A549 (cell line): ENCODE measurements at regions not wholly inside any gene's neighbourhood (a gene's known extent, or its start where the extent isn't known, plus 50 kb on each side); places are given as distances from the start of the nearest gene placed in this dataset.

Experiments
- ATAC-seq, 2 experiments: fragments of 200-7000 bp in 1 of 2; fragments of >200 bp in 1 of 2; cut with Nextera tagmentation in 1 of 2; cut with Tn5 transposase in 1 of 2; 3 replicates each; pipeline versions ENCODE4 v1.8.0 to v1.9.1; 2018 to 2020; ENCODE audit warnings: mild to moderate bottlenecking in 1 of 2, moderate library complexity in 1 of 2
- CTCF ChIA-PET: fragments of 300-600 bp; sonication (Branson Sonifier 250); formaldehyde crosslinking; extraction: SDS; loops from one replicate; lab custom pipeline; 2021; ENCODE audit warnings: antibody characterized with exemption, inconsistent platforms; lab: Yijun Ruan, JAX
- POLR2A ChIA-PET: fragments of 350-600 bp; formaldehyde crosslinking; extraction: SDS; loops from one replicate; lab custom pipeline; 2021; ENCODE audit warnings: antibody characterized with exemption, inconsistent platforms; lab: Yijun Ruan, JAX
- DNase-seq, 2 experiments: peaks; one replicate each; pipeline versions ENCODE4 v3.0.0 to v3.0.0-alpha.2; 2011 to 2016; ENCODE audit warnings: low read depth in 1 of 2, low spot score in 1 of 2
- FAIRE-seq: peaks from 2 replicates; lab custom pipeline; 2011; peaks lifted over from hg19 to GRCh38; lab: Jason Lieb, UNC
- H3K27ac ChIP-seq, 2 experiments: fragments of >200 bp; sonication (Bioruptor Twin); formaldehyde crosslinking; 3 replicates each; pipeline ENCODE4 v1.5.1; 2016 to 2017
- H3K4me1 ChIP-seq: fragments of >200 bp; sonication (Bioruptor Twin); formaldehyde crosslinking; 3 replicates; pipeline ENCODE4 v1.6.1; 2016
- H3K4me2 ChIP-seq: fragments of >200 bp; sonication (Bioruptor Twin); formaldehyde crosslinking; 3 replicates; pipeline ENCODE4 v1.6.1; 2016
- H3K4me3 ChIP-seq: fragments of >200 bp; sonication (Bioruptor Twin); formaldehyde crosslinking; 3 replicates; pipeline ENCODE4 v1.5.1; 2016
- H3K9me3 ChIP-seq: fragments of >200 bp; sonication (Bioruptor Twin); formaldehyde crosslinking; 3 replicates; pipeline ENCODE4 v1.6.1; 2016
- ATOH8 ChIP-seq: fragments of 250-450 bp; sonication (Bioruptor Pico); IDR thresholded peaks from 2 replicates; pipeline ENCODE4 v1.5.0; 2020; ENCODE audit warnings: low read depth, mild to moderate bottlenecking, moderate library complexity
- BHLHE40 ChIP-seq: IDR thresholded peaks from 2 replicates; pipeline ENCODE4 v1.6.1; 2012; ENCODE audit warnings: low read depth, low read length, inconsistent platforms
- CBX2 ChIP-seq: fragments of 200-600 bp; sonication (generic); IDR thresholded peaks from 2 replicates; pipeline ENCODE4 v1.6.1; 2016; ENCODE audit warnings: low read depth, mild to moderate bottlenecking, borderline replicate concordance
- CHD2 ChIP-seq: fragments of 150-350 bp; IDR thresholded peaks from 2 replicates; pipeline ENCODE4 v1.6.1; 2014; ENCODE audit warnings: low read length; ENCODE audit not compliant: partially characterized antibody
- CHD4 ChIP-seq: fragments of 200-600 bp; sonication (generic); IDR thresholded peaks from 2 replicates; pipeline ENCODE4 v1.6.1; 2016; ENCODE audit warnings: antibody characterized with exemption, mild to moderate bottlenecking, borderline replicate concordance
- EHF ChIP-seq: fragments of 250-450 bp; sonication (Bioruptor Pico); IDR thresholded peaks from 2 replicates; pipeline ENCODE4 v1.5.0; 2020; ENCODE audit warnings: mild to moderate bottlenecking
- FOSB ChIP-seq: fragments of 250-450 bp; sonication (Bioruptor Pico); IDR thresholded peaks from 2 replicates; pipeline ENCODE4 v1.5.0; 2020; ENCODE audit warnings: mild to moderate bottlenecking, moderate library complexity
- FOXS1 ChIP-seq: fragments of 250-450 bp; sonication (Bioruptor Pico); IDR thresholded peaks from 2 replicates; pipeline ENCODE4 v1.5.0; 2020; ENCODE audit warnings: mild to moderate bottlenecking, moderate library complexity
- HMGXB4 ChIP-seq: fragments of 250-450 bp; sonication (Bioruptor Pico); IDR thresholded peaks from 2 replicates; pipeline ENCODE4 v1.5.0; 2021; ENCODE audit warnings: mild to moderate bottlenecking, moderate library complexity, borderline replicate concordance
- JUN ChIP-seq, 2 experiments: fragments of >200 bp; sonication (Bioruptor Twin); formaldehyde crosslinking; IDR thresholded peaks; 2 replicates in 1 of 2; 3 replicates in 1 of 2; pipeline ENCODE4 v1.6.1; 2016 to 2017
- JUNB ChIP-seq: fragments of >200 bp; sonication (Bioruptor Twin); formaldehyde crosslinking; IDR thresholded peaks from 2 replicates; pipeline ENCODE4 v1.6.1; 2016
- KDM1A ChIP-seq: fragments of 200-600 bp; sonication (generic); IDR thresholded peaks from 2 replicates; pipeline ENCODE4 v1.6.1; 2016; ENCODE audit warnings: low read depth, mild to moderate bottlenecking
- KDM5A ChIP-seq: fragments of 200-600 bp; sonication (generic); IDR thresholded peaks from 2 replicates; pipeline ENCODE4 v1.6.1; 2016; ENCODE audit warnings: antibody characterized with exemption, mild to moderate bottlenecking
- MAFK ChIP-seq: fragments of 450-650 bp; IDR thresholded peaks from 2 replicates; pipeline ENCODE4 v1.6.1; 2014; ENCODE audit not compliant: partially characterized antibody
- MYC ChIP-seq: IDR thresholded peaks from 2 replicates; pipeline ENCODE4 v1.6.1; 2012; ENCODE audit warnings: mild to moderate bottlenecking, inconsistent platforms, low read length, improper control_type of control experiment, borderline replicate concordance
- PHF8 ChIP-seq: fragments of 200-600 bp; sonication (generic); IDR thresholded peaks from 2 replicates; pipeline ENCODE4 v1.6.1; 2016; ENCODE audit warnings: low read depth, mild to moderate bottlenecking, antibody characterized with exemption, moderate library complexity, borderline replicate concordance
- RAD21 ChIP-seq, 2 experiments: fragments of >200 bp in 1 of 2; sonication (Bioruptor Twin) in 1 of 2; formaldehyde crosslinking in 1 of 2; IDR thresholded peaks in 1 of 2; conservative IDR thresholded peaks in 1 of 2; 2 replicates in 1 of 2; 3 replicates in 1 of 2; pipeline ENCODE4 v1.6.1; 2012 to 2018; ENCODE audit warnings: inconsistent platforms in 1 of 2
- RCOR1 ChIP-seq: fragments of 150-350 bp; IDR thresholded peaks from 2 replicates; pipeline ENCODE4 v1.6.1; 2014; ENCODE audit warnings: antibody characterized with exemption, low read length, low read depth
- RFX5 ChIP-seq: fragments of 450-650 bp; IDR thresholded peaks from 2 replicates; pipeline ENCODE4 v1.7.1; 2014; ENCODE audit warnings: antibody characterized with exemption, mild to moderate bottlenecking, moderate library complexity
- SMC3 ChIP-seq: fragments of >200 bp; sonication (Bioruptor Twin); formaldehyde crosslinking; IDR thresholded peaks from 3 replicates; pipeline ENCODE4 v1.6.1; 2018; ENCODE audit warnings: inconsistent platforms
- TFCP2L1 ChIP-seq: fragments of 250-450 bp; sonication (Bioruptor Pico); IDR thresholded peaks from 2 replicates; pipeline ENCODE4 v1.5.0; 2021; ENCODE audit warnings: mild to moderate bottlenecking
- USF2 ChIP-seq: fragments of 450-650 bp; IDR thresholded peaks from 2 replicates; pipeline ENCODE4 v1.6.1; 2014; ENCODE audit warnings: antibody characterized with exemption
- ZFP36 ChIP-seq: fragments of 450-650 bp; IDR thresholded peaks from 2 replicates; pipeline ENCODE4 v1.6.1; 2014; ENCODE audit warnings: borderline replicate concordance; ENCODE audit not compliant: partially characterized antibody
- ZNF302 ChIP-seq: fragments of 250-450 bp; sonication (Bioruptor Pico); IDR thresholded peaks from 2 replicates; pipeline ENCODE4 v1.9.0; 2021; ENCODE audit warnings: inconsistent platforms, mild to moderate bottlenecking, moderate library complexity
- ZSCAN20 ChIP-seq: fragments of 250-450 bp; sonication (Bioruptor Pico); IDR thresholded peaks from 2 replicates; pipeline ENCODE4 v1.8.0; 2022; ENCODE audit warnings: mild to moderate bottlenecking, moderate library complexity
- WGBS: methylation state at CpG from one replicate; pipeline ENCODE4 v1.1.6; 2017; ENCODE audit errors: missing lambda C conversion rate; 5-methylcytosine and 5-hydroxymethylcytosine counted together
- TF ChIP-seq, protein P1 (sequence below): fragments of 200-600 bp; sonication (generic); IDR thresholded peaks from 2 replicates; pipeline ENCODE4 v1.6.1; 2016; ENCODE audit warnings: antibody characterized with exemption, mild to moderate bottlenecking, moderate library complexity
- TF ChIP-seq, protein P2 (sequence below): IDR thresholded peaks from 2 replicates; pipeline ENCODE4 v1.6.1; 2012; ENCODE audit warnings: low read depth, borderline replicate concordance

DNA sequence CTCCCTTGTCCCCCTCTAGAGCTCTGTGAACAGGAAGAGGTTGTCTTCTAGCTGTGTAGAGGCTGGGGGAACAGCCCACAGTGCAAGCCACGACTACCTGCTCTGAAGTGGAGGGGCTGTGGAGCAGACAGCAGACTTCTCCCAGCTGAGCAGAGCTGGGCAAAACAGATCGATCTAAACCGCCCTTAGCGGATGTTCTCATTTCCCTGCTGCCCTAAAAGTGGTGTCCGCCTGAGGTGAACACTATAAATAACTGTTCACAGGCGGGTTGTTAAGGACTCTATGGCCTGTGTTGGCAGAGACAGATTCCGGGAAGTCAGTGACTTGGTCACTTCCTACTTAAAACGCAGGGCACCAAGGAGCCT, 203.2 kb downstream of the RHOU start:
- peaks cover 18% of the 10 kb centered on the region for H3K4me1 ChIP-seq
- DNase-seq (no peak), ATAC-seq (no peak; a peak in 1 of 6 replicates), FAIRE-seq (no peak)
- ChIA-PET CTCF (no interaction called here), POLR2A (no interaction called here)
- 88% methylated on average over 8 of the region's 8 CpGs for WGBS
- no peak overlapping the region for H3K4me2 ChIP-seq
- no peak overlapping the region for H3K4me3 ChIP-seq
- TF ChIP-seq JUNB (no peak), CBX2 (no peak), FOSB (CRISPR knock-in tag) (no peak), SMC3 (no peak), USF2 (no peak), RAD21 (conservative IDR thresholded peaks at IDR 0.05 in 1 of 2, IDR thresholded peaks at IDR 0.05 in 1 of 2) (no peak), TFCP2L1 (CRISPR knock-in tag) (no peak), KDM1A (no peak), CHD2 (no peak), BHLHE40 (no peak), MAFK (no peak), KDM5A (no peak), HMGXB4 (no peak), ZSCAN20 (CRISPR knock-in tag) (no peak), RCOR1 (no peak)
- TF ChIP-seq, protein P1, sequence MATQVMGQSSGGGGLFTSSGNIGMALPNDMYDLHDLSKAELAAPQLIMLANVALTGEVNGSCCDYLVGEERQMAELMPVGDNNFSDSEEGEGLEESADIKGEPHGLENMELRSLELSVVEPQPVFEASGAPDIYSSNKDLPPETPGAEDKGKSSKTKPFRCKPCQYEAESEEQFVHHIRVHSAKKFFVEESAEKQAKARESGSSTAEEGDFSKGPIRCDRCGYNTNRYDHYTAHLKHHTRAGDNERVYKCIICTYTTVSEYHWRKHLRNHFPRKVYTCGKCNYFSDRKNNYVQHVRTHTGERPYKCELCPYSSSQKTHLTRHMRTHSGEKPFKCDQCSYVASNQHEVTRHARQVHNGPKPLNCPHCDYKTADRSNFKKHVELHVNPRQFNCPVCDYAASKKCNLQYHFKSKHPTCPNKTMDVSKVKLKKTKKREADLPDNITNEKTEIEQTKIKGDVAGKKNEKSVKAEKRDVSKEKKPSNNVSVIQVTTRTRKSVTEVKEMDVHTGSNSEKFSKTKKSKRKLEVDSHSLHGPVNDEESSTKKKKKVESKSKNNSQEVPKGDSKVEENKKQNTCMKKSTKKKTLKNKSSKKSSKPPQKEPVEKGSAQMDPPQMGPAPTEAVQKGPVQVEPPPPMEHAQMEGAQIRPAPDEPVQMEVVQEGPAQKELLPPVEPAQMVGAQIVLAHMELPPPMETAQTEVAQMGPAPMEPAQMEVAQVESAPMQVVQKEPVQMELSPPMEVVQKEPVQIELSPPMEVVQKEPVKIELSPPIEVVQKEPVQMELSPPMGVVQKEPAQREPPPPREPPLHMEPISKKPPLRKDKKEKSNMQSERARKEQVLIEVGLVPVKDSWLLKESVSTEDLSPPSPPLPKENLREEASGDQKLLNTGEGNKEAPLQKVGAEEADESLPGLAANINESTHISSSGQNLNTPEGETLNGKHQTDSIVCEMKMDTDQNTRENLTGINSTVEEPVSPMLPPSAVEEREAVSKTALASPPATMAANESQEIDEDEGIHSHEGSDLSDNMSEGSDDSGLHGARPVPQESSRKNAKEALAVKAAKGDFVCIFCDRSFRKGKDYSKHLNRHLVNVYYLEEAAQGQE: no peak
- H3K27ac ChIP-seq: no peak overlapping the region; a peak in 1 of 6 replicates
- no peaks in the 10 kb centered on the region for H3K9me3 ChIP-seq

DNA sequence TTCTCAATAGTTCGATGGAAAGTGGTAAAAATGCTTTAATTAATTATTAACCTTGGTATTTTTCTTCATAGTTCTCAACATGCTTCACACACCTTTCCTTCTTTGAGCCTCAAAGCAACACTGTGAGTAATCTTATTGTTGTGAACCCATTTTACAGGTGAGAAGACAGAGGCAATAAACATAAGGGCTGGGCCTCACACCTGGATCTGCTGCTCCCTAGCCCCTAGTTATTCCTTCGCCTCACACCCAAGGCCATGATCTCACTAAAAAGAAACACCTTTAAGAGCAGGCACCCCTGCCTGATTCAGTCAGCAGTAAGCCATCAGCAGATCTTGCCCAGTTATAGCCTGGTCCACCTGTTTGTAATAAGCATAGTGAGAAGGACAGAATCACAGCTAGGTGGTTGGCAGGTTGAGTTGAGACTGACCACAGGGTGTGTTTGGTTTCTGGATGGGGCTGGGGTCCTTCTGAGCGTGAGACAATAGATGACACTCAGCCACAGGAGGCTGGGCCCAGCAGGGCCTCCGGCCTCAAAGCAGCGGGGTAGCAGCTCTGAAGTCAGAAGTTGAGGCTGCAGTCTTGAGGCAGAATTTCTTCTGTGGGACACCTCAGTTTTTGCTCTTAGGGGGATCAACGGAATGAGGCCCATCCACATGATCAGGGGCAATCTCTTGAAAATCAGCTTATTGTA, 203.9 kb downstream of the RHOU start:
- CTCF ChIA-PET: no interaction called here
- no peak for ATAC-seq
- H3K4me3 ChIP-seq: no peak overlapping the region
- no peak for TF ChIP-seq ATOH8 (CRISPR knock-in tag)
- no peak for TF ChIP-seq ZNF302 (CRISPR knock-in tag)
- TF ChIP-seq RFX5: no peak
- no peak for TF ChIP-seq MYC
- TF ChIP-seq ZFP36: no peak
- no peak for TF ChIP-seq CHD4
- no peak for TF ChIP-seq PHF8
- TF ChIP-seq EHF (CRISPR knock-in tag): no peak
- TF ChIP-seq JUN (IDR thresholded peaks at IDR 0.05): no peak
- no peak for TF ChIP-seq SMC3
- no peak for TF ChIP-seq FOXS1
- TF ChIP-seq HMGXB4: no peak
- TF ChIP-seq, protein P2, sequence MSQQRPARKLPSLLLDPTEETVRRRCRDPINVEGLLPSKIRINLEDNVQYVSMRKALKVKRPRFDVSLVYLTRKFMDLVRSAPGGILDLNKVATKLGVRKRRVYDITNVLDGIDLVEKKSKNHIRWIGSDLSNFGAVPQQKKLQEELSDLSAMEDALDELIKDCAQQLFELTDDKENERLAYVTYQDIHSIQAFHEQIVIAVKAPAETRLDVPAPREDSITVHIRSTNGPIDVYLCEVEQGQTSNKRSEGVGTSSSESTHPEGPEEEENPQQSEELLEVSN: no peak
- TF ChIP-seq USF2: no peak

More for the DNA sequence above, 203.9 kb downstream of the RHOU start:
- no peaks in the 10 kb centered on the region for H3K9me3 ChIP-seq
- DNase-seq (no peak), FAIRE-seq (no peak)
- 90% methylated on average over 6 of the region's 6 CpGs for WGBS
- H3K27ac ChIP-seq: no peak overlapping the region
- no peak overlapping the region for H3K4me2 ChIP-seq
- peaks cover 18% of the 10 kb centered on the region for H3K4me1 ChIP-seq
- POLR2A ChIA-PET: no interaction called here
